MM.1S (cell line): ENCODE measurements at regions not wholly inside any gene's neighbourhood (a gene's known extent, or its start where the extent isn't known, plus 50 kb on each side); places are given as distances from the start of the nearest gene placed in this dataset.

Source experiments
- DNase-seq: peaks from one replicate; pipeline ENCODE4 v3.0.0-alpha.2; 2015
- H2AFZ ChIP-seq: fragments of 300-600 bp; sonication (generic); 2 replicates; pipeline ENCODE4 v1.6.0; 2016; ENCODE audit warnings: antibody characterized with exemption, low read length
- H3F3A ChIP-seq: fragments of 300-600 bp; sonication (generic); 2 replicates; pipeline ENCODE4 v1.6.1; 2016; ENCODE audit warnings: mild to moderate bottlenecking, antibody characterized with exemption, low read length, moderate library complexity, mixed read lengths; ENCODE audit not compliant: insufficient read depth
- H3K27ac ChIP-seq: fragments of 300-600 bp; sonication (generic); 2 replicates; pipeline ENCODE4 v1.5.1; 2016; ENCODE audit warnings: mild to moderate bottlenecking, low read length
- H3K27me3 ChIP-seq: fragments of 300-600 bp; sonication (generic); replicated peaks from 2 replicates; pipeline ENCODE4 v1.6.0; 2016; ENCODE audit warnings: low read length; ENCODE audit not compliant: insufficient read depth
- H3K36me3 ChIP-seq: fragments of 300-600 bp; sonication (generic); replicated peaks from 2 replicates; pipeline ENCODE4 v1.6.1; 2016; ENCODE audit warnings: mild to moderate bottlenecking, low read length, mixed read lengths; ENCODE audit not compliant: insufficient read depth
- H3K4me1 ChIP-seq: fragments of 300-600 bp; sonication (generic); 2 replicates; pipeline ENCODE4 v1.6.1; 2016; ENCODE audit warnings: low read length, mixed read lengths
- H3K4me2 ChIP-seq: fragments of 300-600 bp; sonication (generic); 2 replicates; pipeline ENCODE4 v1.6.0; 2016; ENCODE audit warnings: low read depth, low read length
- H3K4me3 ChIP-seq: fragments of 300-600 bp; sonication (generic); 2 replicates; pipeline ENCODE4 v1.5.1; 2016; ENCODE audit warnings: low read length, mixed read lengths
- H3K79me2 ChIP-seq: fragments of 300-600 bp; sonication (generic); 2 replicates; pipeline ENCODE4 v1.6.1; 2016; ENCODE audit warnings: mixed run types, low read length, mixed read lengths
- H3K9ac ChIP-seq: fragments of 300-600 bp; sonication (generic); 2 replicates; pipeline ENCODE4 v1.6.1; 2016; ENCODE audit warnings: low read length, mixed read lengths
- H3K9me2 ChIP-seq: fragments of 300-600 bp; sonication (generic); replicated peaks from 2 replicates; pipeline ENCODE4 v1.6.1; 2016; ENCODE audit warnings: mild to moderate bottlenecking, low read length, mixed read lengths; ENCODE audit not compliant: insufficient read depth
- H3K9me3 ChIP-seq: fragments of 300-600 bp; sonication (generic); replicated peaks from 2 replicates; pipeline ENCODE4 v1.6.1; 2016; ENCODE audit warnings: mild to moderate bottlenecking, low read length, mixed read lengths; ENCODE audit not compliant: insufficient read depth
- H4K20me1 ChIP-seq: fragments of 300-600 bp; sonication (generic); 2 replicates; pipeline ENCODE4 v1.6.1; 2016; ENCODE audit warnings: mild to moderate bottlenecking, low read length, moderate library complexity, mixed read lengths; ENCODE audit not compliant: insufficient read depth
- EZH2 ChIP-seq: fragments of 300-600 bp; sonication (generic); optimal IDR thresholded peaks from 2 replicates; pipeline ENCODE3; 2017; ENCODE audit warnings: low read depth, mild to moderate bottlenecking, antibody characterized with exemption, low read length, mixed read lengths
- EZH2phosphoT487 ChIP-seq: fragments of 300-600 bp; sonication (generic); IDR thresholded peaks from 2 replicates; pipeline ENCODE4 v1.6.1; 2018; ENCODE audit warnings: antibody characterized with exemption, low read length
- TF ChIP-seq, protein P1 (sequence below): fragments of 300-600 bp; sonication (generic); IDR thresholded peaks from 2 replicates; pipeline ENCODE4 v1.5.1; 2016; ENCODE audit warnings: antibody characterized with exemption, low read length, mixed read lengths

DNA sequence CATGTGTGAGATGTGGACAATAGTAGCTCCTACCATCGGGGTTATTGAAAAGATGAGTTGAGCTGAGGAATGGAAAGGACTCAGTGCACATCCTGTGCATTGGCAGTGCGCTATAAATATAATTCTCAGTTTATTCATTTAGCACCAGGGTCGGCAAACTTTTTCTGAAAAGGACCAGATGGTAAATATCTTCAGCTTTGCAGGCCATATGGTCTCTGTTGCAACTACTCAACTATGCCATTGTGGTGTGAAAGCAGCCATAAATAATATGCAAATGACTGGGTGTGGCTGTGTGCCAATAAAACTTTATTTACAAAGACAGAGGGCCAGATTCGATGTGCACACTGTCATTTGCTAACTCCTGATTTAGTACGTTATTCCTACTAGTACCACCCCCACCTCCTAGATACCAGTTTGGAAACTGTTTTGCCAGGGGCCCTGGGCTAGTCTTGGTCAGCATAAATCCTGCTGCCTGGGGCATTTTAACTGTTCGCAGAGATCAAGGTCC is 422.9 kb upstream of the MKI67 start:
- Histone ChIP-seq H3K27ac (no peak overlapping the region), H3K36me3 (no peaks in the 10 kb centered on the region), H4K20me1 (no peaks in the 10 kb centered on the region), H3K9ac (no peak overlapping the region), H3K79me2 (no peaks in the 10 kb centered on the region), H2AFZ (no peak overlapping the region), H3K9me2 (no peaks in the 10 kb centered on the region), H3K4me1 (no peaks in the 10 kb centered on the region), H3K27me3 (no peaks in the 10 kb centered on the region; the same call in 1 of the 2 replicates), H3K4me3 (no peak overlapping the region), H3F3A (no peaks in the 10 kb centered on the region), H3K9me3 (no peaks in the 10 kb centered on the region), H3K4me2 (no peak overlapping the region)
- TF ChIP-seq, protein P1, sequence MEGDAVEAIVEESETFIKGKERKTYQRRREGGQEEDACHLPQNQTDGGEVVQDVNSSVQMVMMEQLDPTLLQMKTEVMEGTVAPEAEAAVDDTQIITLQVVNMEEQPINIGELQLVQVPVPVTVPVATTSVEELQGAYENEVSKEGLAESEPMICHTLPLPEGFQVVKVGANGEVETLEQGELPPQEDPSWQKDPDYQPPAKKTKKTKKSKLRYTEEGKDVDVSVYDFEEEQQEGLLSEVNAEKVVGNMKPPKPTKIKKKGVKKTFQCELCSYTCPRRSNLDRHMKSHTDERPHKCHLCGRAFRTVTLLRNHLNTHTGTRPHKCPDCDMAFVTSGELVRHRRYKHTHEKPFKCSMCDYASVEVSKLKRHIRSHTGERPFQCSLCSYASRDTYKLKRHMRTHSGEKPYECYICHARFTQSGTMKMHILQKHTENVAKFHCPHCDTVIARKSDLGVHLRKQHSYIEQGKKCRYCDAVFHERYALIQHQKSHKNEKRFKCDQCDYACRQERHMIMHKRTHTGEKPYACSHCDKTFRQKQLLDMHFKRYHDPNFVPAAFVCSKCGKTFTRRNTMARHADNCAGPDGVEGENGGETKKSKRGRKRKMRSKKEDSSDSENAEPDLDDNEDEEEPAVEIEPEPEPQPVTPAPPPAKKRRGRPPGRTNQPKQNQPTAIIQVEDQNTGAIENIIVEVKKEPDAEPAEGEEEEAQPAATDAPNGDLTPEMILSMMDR = no peak
- TF ChIP-seq EZH2 (no peak), EZH2phosphoT487 (no peak)
- DNase-seq = no peak

DNA sequence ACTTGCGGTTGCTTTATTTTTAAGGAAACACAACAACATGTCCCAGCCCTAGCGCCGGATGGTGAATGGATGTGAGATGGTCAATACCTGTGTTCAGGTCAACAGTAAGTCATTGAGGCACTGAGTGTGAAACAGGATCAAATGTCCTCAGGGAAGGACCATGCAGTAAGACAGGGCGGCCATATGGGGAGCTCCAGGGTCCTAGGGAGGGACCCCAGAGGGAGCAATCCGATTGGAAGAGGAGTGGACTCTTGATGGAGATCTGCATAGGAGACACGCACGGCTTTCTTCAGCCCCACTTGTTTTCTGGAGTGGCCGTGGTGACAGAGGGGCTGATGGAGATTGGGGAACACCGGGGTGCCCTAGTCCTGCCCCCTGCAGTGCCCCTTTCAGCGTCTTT is 423.8 kb upstream of the MKI67 start:
- Histone ChIP-seq H3K27ac (no peak overlapping the region), H3K9ac (no peak overlapping the region), H3K36me3 (no peaks in the 10 kb centered on the region), H3K27me3 (no peaks in the 10 kb centered on the region; the same call in 1 of the 2 replicates), H3K9me3 (no peaks in the 10 kb centered on the region), H3K9me2 (no peaks in the 10 kb centered on the region), H3K4me1 (no peaks in the 10 kb centered on the region), H2AFZ (no peak overlapping the region), H3K4me2 (no peak overlapping the region), H3K4me3 (no peak overlapping the region), H3F3A (no peaks in the 10 kb centered on the region), H4K20me1 (no peaks in the 10 kb centered on the region), H3K79me2 (no peaks in the 10 kb centered on the region)
- TF ChIP-seq EZH2 = no peak
- no peak for TF ChIP-seq EZH2phosphoT487
- no peak for DNase-seq

DNA sequence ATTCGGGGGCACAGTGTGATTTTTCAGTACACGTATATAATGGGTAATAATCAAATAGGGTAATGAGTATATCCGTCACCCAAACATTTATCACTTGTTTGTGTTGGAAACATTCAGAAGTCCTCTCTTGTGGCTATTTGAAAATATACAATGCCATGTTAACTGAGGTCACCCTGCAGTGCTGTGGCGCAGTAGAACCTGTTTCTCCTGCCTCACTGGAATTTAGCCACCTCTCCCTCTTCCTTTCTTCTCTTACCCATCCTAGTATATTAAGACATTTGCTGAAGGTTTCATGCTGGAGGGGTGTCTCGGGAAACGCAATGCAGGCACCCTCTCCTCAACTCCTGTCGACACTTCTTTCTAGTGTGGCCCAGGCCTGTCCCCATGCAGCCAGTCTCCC is 425.3 kb upstream of the MKI67 start:
- Histone ChIP-seq H3K9me2 (no peaks in the 10 kb centered on the region), H2AFZ (no peak overlapping the region), H3K27ac (no peak overlapping the region), H3K4me3 (no peak overlapping the region), H3K9ac (no peak overlapping the region), H3K4me2 (no peak overlapping the region), H3K9me3 (no peaks in the 10 kb centered on the region), H3F3A (no peaks in the 10 kb centered on the region), H3K79me2 (no peaks in the 10 kb centered on the region), H3K4me1 (no peaks in the 10 kb centered on the region), H4K20me1 (no peaks in the 10 kb centered on the region), H3K36me3 (no peaks in the 10 kb centered on the region), H3K27me3 (no peaks in the 10 kb centered on the region; the same call in 1 of the 2 replicates)
- TF ChIP-seq EZH2 = no peak
- TF ChIP-seq EZH2phosphoT487 = no peak
- TF ChIP-seq, protein P1 = no peak
- DNase-seq = no peak

DNA sequence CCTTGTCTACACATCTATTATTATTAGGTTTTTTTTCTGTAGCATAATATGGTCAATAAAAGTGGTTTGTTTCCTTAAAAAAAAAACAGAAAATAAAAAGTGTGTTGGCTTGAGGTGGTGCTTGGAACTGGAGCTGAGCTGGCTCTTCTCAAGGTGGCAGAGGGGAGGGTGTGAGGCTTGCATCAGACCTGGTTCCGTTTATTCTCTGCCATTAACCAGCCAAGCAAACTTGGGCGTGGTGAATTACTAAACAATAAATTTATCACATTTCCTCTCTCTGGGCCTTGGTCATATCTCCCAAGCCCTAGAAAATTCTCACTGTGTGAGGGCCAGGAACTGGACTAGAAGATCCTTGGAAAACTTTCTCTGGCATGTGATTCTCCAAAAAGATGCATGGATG is 427.5 kb upstream of the MKI67 start:
- Histone ChIP-seq H4K20me1 (no peaks in the 10 kb centered on the region), H3F3A (no peaks in the 10 kb centered on the region), H3K4me2 (no peak overlapping the region), H2AFZ (no peak overlapping the region), H3K9me3 (no peaks in the 10 kb centered on the region), H3K27me3 (no peaks in the 10 kb centered on the region), H3K9ac (no peak overlapping the region), H3K4me3 (no peak overlapping the region), H3K4me1 (no peaks in the 10 kb centered on the region), H3K27ac (no peak overlapping the region), H3K36me3 (no peaks in the 10 kb centered on the region), H3K79me2 (no peaks in the 10 kb centered on the region), H3K9me2 (no peaks in the 10 kb centered on the region)
- TF ChIP-seq EZH2phosphoT487 (no peak), EZH2 (no peak)
- TF ChIP-seq, protein P1 = no peak
- no peak for DNase-seq
